AG09319 (cell line): ENCODE measurements at regions not wholly inside any gene's neighbourhood (a gene's known extent, or its start where the extent isn't known, plus 50 kb on each side); places are given as distances from the start of the nearest gene placed in this dataset.

Experiments
- DNase-seq: peaks from one replicate; pipeline ENCODE4 v3.0.0-alpha.2; 2010; ENCODE audit warnings: low read depth; ENCODE audit errors: extremely low read depth
- TF ChIP-seq, protein P1 (sequence below): IDR thresholded peaks from 2 replicates; pipeline ENCODE4 v1.5.1; 2011; ENCODE audit warnings: low read depth, mild to moderate bottlenecking, inconsistent platforms, low read length, moderate library complexity

DNA sequence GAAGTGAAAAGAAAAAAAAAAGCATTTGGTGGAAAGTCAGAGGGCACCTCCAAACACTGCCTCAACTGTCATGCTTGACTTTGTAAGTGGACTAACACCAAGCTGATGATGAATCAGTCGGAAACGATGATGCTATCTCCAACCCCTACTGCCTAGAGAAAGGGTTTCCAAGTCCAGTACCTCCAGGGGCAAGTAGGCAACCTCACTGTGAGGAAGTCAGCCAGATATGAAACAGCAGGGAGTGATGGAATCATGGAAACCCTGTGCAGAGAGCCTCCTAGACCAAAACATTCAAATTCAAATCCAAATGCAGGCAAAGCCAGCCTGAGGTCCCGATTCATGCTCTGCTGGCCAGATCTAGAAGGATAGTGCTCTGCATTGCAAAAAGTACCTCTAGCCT is 100.9 kb upstream of the SERP2 start:
- TF ChIP-seq, protein P1, sequence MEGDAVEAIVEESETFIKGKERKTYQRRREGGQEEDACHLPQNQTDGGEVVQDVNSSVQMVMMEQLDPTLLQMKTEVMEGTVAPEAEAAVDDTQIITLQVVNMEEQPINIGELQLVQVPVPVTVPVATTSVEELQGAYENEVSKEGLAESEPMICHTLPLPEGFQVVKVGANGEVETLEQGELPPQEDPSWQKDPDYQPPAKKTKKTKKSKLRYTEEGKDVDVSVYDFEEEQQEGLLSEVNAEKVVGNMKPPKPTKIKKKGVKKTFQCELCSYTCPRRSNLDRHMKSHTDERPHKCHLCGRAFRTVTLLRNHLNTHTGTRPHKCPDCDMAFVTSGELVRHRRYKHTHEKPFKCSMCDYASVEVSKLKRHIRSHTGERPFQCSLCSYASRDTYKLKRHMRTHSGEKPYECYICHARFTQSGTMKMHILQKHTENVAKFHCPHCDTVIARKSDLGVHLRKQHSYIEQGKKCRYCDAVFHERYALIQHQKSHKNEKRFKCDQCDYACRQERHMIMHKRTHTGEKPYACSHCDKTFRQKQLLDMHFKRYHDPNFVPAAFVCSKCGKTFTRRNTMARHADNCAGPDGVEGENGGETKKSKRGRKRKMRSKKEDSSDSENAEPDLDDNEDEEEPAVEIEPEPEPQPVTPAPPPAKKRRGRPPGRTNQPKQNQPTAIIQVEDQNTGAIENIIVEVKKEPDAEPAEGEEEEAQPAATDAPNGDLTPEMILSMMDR: no peak
- no peak for DNase-seq

DNA sequence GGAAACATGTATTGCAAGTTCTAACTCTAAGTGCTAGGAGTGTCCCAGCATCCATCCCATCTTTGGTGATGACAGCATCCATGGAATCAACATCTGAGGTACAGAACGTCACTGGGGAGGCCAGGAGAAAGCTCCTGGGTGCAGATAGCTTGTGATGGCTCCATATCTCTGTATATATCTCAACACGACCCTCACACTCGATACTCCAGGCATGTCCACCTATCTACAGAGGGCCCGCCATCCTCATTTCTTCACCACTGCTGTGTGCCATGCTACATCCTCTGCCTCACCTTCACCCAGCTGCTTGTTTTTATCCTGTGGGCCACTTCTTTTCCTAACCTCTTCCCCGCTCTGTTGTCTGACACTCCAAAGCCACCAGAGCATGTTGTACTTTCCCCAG is 100.4 kb upstream of the SERP2 start:
- TF ChIP-seq, protein P1: no peak
- no peak for DNase-seq

DNA sequence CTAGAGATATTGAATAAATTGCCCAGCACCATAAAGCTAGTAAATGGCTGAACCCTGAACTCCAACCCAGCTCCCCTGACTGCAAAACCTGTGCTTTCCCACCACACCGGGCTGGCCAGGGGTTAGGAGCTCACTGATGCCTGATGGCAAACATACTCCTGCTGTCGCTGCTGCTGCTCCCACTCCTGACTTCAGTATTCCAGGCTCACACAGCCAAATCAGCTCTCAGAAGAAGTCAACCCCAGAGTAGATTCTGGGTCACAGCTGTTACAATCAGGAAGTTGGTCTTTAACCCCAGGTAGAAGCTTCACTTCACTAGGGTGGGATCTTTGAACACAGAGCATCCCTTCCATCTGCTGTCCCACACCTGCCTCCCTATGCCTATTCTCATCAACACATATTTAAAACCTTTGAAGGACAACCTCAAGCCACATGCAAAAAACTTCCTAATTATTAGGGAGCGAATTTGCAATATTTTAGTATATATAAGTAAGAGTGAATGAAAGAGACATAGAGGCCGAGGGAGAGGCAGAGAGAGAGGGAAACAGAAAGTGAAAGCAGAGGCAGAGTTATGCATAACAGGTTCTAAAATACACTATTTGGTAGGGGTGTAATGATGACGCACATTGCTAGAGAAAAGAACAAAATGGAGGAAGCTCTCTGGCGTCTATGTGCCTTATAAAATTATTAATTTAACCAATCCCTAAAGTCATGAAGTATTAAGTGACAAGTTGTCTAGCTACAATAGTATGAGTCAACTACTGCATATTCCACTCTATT is 99.4 kb upstream of the SERP2 start:
- TF ChIP-seq, protein P1: no peak
- no peak for DNase-seq

DNA sequence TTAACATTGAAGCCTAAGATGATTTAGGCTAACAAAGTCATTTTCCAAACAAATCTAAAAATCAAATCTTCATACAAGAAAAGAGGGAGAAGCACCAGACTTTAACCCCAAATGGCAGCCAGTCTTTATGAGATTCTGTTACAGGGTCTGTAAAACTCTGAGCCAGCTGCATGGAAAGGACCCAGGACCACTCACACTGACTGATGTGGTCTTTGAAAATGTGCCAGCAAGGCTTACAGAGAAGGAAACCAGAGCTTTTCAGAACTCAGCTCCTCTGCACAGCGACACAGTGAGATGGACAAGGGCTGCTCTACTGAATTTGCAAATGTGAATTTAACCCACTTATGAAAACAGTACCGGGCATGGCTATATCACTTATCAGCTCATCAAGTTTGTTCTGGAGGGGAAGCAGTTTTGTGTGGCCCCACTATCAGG is 98.8 kb upstream of the SERP2 start:
- TF ChIP-seq, protein P1: no peak
- DNase-seq: no peak

DNA sequence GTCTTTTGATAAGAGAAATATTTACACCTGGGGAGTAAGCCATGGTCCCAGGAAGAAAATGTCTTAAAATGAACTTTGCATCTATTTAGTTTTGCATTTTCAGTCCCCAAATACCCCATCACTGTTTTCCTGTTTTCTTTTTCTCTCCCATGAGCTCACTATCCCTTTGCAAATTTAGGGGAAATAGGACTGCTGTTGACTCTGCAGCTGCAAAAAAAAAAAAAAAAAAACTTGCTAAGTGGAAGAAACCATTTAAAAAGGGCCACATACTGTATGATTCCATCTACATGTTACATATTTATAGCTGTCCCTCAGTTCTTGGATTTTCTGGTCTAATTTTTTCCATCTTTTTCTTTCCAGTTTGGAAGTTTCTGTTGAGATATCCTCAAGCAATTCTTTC is 98.2 kb upstream of the SERP2 start:
- no peak for DNase-seq
- TF ChIP-seq, protein P1: no peak

DNA sequence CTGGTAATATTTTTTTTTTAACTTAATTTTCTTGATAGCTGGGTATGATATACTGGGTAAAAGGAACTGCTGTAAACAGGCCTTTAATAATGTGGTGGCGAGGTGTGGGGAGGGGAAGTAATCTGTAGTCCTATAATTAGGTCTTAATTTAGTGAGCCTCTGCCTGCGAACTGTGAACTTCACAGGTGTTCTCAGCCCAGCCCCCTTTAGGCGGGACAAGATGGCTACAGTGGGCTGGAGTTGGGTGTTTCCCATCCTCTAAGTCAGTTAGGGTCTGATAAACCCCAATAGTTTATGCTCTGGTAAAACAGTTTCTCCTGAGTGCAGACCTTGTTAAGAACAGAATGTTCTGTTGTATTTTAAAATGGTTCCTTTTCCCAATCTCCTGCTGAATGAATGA is 97.6 kb upstream of the SERP2 start:
- TF ChIP-seq, protein P1: no peak
- no peak for DNase-seq

DNA sequence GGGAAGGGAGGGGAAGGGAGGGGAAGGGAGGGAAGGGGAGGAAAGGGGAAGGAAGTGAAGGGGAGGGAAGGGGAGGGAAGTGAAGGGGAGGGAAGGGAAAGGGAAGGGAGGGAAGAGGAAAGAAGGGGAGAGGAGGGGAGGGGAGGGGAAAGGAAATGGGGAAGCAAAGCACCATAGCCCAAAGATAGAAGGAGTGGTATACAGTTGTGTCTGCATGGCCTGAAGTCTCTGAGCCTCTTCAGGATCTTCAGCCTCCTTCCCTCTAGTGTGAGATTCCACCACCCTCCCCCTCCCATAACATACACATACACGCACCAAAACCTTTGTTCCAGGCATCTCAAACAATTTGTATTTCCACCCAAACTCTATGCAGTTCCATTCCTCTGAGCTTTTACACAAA is 96.2 kb upstream of the SERP2 start:
- no peak for DNase-seq
- TF ChIP-seq, protein P1: no peak
